Endometrial microvascular endothelial cells (primary cell): ENCODE measurements at regions not wholly inside any gene's neighbourhood (a gene's known extent, or its start where the extent isn't known, plus 50 kb on each side); places are given as distances from the start of the nearest gene placed in this dataset.
"Not testable (repeated sequence)": the region's sequence is repeated elsewhere in the genome, so short reads cannot be mapped to it uniquely, and the experiment has no call there.

Experiments used
- in situ Hi-C: cut with HindIII; loops from 2 replicates; pipeline ENCODE4 v1.10.0; 2017; ENCODE audit warnings: low sequenced_read_pairs, low pct_unique_long_range_greater_than_20kb; ENCODE audit errors: inconsistent ontology term

- in situ Hi-C loops = no loop called here
These were observed 168.7 kb downstream of the ENC1 start for GRCh38 chr5:74471875-74472274.

- in situ Hi-C loops = no loop called here
These were observed 171.1 kb downstream of the ENC1 start for GRCh38 chr5:74469234-74469994.

DNA sequence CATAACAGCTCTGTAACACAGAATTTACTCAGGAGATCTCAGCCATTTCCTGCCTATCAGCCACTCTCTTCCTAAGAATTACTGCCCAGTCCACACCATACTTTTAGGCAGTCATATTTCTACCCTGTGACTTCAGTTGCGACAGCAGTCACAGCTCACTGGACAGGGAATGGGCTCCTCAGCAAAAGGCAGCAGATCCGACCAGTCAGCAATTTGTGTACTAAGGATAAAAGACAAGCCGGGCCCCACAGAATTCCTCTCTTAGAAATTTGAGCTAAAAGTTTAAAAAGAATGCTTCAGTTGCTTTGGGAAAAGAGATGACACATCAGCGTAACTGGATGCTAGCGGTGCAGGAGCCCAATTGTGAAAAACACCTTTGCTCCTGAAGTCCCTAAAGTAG, 172.1 kb downstream of the ENC1 start:
- in situ Hi-C loops = no loop called here

DNA sequence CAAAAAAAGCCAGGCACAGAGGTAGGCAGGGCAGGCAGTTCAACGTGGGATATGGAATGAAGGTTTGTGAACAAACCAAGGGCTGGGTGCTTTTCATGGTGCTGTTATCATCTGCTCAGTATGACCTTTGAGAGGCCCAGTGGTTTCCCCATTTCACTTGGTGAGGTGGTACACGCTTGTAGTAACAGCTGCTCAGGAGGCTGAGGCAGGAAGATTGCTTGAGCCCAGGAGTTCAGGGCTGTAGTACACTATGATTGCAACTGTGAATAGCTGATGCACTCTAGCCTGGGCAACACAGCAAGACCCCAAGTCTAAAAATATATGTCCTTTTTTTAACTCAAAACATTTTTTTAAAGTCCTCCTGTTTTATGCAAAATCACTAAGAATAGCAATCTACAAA, 174.8 kb downstream of the ENC1 start:
- in situ Hi-C loops = no loop called here

DNA sequence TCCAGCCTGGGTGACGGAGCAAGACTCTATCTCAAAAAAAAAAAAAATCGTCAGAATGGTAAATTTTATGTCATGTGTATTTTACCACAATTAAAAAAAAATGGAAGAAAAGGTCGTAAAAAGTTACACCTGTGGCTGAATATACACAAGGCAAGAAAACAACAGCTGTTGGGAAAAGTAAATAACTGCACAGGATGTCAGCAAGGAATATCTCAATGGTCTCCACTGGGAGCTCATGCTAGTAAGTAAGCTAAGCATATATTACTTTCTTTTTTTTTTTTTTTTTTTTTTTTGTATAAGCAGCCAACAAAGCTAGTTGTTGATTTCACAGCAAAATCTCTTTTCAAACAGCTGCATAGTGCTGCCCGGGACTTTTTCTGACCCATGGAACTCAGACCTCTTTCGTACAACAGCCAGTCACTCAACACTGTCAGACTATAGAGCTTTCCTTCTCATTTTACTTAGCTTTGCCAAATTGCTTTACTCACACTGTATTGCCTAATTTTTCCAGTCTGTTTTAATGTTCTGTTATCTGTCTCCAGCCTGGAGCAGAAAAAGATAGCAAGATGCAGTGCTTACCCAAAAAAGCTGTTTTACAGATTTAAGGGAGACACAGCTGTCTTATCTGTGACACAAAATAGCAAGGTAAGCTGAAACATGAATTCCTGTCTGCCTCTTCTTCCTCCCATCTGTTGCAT, 175.9 kb downstream of the ENC1 start:
- in situ Hi-C loops = no loop called here

GRCh38 chr5:74462356-74462755, 178.2 kb downstream of the ENC1 start:
- in situ Hi-C loops = no loop called here

DNA sequence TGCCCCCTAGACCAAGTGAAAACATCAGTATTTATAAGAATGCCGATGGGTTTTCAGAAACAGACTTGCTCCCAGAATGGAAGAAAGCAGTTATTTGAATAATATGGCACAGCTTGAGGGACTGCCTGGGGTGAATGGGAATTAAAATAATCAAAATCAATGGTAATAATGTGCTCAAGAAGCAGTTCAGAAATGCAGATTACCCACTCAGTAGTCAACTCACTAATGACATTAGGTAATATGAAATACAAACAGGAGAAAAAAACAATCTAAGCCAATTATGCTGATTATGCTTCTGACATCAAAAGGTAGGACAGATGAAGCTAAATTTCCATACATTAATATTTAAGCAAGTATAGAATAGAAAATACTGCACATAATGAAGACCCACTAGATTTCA, 179.3 kb downstream of the ENC1 start:
- in situ Hi-C loops = no loop called here

DNA sequence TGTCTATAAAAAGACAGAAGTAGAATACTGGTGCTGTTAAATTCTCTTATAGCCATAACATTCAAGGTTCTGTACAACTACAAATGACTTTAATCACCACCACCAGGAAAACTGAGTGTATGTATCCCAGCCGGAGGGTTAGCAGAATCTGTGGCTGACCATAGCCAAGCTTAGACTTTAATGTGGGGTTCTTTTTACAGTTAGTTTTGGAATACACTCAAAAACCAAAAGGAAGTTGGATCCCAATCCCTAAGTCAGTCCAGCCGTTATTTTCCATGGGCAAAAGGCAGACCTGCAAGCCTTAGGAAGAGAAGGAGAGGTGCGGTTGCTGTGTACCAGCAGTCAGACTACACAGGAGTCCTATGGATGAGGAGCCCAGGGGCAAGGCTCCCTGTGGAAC, 179.8 kb downstream of the ENC1 start:
- in situ Hi-C loops = no loop called here

GRCh38 chr5:74459984-74460383, 180.5 kb downstream of the ENC1 start:
- in situ Hi-C loops = no loop called here

DNA sequence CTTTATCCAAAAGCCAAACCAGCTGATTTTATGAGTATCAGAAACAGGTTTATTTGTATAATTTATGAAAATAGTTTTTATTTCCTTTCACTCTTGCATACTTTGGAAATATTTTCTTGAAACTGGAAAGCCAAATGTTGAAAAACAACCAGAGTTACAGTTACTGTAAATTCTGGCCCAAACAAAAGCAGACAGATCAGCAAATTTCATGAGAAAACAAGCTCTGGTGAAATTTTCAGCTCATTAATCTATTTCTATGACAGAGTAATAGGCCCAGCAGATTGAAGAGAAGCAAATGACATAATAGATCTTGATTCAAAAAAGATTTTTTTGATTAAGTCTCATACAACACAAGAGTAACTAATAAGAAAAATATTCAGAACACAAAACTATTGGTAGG, 182.7 kb downstream of the ENC1 start:
- in situ Hi-C loops = no loop called here

DNA sequence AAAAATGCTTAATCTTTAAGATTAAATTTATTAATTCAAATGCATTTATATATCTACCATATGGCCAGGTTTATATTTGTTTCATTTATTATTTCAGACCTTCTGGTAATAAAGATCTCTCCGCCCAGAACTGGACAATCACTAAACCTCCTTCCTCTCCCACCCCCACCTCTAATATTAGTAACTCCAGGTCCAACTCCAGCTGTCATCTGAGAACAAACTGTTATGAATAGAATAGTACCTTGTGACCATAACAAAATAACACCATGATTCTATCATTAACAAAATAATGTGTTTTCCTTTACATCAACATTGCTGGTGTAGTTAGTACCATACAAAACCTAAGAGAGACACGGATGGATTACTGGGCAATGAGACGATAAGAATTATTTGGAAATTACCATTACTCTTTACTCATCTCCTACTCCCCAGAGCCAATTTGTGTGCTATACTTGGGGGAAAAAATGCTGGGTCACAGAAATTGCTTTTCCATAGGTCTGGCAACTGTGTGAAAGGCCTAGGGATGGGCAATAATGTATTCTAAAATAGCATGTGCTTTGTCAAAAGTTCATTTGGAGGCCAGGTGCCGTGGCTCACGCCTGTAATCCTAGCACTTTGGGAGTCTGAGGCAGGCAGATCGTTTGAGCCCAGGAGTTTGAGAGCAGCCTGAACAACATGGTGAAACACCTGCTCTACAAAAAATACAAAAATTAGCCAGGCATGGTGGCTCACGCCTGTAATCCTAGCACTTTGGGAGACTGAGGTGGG, 186.1 kb downstream of the ENC1 start:
- in situ Hi-C loops = no loop called here

DNA sequence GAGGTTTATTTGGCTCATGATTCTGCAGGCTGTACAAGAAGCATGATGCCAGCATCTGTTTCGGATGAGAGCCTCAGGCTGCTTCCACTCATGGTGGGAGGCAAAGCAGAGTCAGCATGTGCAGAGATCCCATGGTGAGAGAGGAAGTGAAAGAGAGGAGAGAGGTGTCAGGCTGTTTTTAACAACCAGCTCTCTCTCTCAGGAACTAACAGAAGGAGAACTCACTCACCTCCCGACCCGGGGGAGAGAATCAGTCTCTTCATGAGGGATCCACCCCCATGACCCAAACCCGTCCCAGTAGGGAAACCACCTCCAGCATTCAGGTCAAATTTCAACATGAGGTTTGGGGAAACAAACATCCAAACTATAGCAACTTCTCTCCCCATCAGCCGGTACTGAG, 187.7 kb downstream of the ENC1 start:
- in situ Hi-C loops = no loop called here

DNA sequence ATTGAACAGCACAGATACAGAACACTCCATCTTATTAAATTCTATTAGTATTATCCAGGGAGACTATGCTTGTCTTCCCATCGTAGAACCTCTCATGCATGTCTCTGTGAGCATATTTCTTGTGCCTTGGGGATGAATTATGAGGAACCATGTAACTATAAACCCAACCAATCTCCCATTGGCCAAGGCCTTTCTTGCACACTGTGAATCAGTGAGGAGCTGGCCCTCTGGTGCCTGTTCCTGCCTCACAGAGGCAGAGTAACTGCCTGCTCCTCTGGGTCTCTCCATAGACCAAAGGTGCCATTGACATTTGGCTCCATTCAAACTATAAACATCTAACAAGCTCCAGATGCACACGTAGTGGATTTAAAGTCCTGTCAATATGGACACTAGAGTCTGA, 190.4 kb downstream of the ENC1 start:
- in situ Hi-C loops = no loop called here

- in situ Hi-C loops = no loop called here
These were observed 193.7 kb downstream of the ENC1 start for GRCh38 chr5:74446725-74447241.

- in situ Hi-C loops = no loop called here
These were observed 198.1 kb downstream of the ENC1 start for GRCh38 chr5:74442466-74442865.

DNA sequence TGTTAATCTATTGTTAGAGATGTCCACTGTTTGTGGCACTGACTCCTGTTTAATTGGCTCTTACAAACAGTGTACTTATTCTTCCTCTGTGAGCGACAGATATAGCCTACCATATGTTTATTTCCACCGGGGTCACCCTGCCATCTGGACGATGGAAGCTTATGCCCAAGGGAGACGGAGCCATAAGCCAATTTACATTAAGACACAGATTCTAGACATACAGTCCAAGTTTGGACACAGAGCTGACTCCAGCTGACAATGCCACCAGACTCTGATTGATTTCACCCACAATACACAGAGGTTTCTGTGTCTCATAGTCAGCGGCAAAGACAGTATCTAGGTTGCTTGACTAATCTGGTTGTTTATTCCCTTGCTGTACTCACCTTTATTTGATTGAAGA, 198.9 kb downstream of the ENC1 start:
- in situ Hi-C loops = no loop called here

DNA sequence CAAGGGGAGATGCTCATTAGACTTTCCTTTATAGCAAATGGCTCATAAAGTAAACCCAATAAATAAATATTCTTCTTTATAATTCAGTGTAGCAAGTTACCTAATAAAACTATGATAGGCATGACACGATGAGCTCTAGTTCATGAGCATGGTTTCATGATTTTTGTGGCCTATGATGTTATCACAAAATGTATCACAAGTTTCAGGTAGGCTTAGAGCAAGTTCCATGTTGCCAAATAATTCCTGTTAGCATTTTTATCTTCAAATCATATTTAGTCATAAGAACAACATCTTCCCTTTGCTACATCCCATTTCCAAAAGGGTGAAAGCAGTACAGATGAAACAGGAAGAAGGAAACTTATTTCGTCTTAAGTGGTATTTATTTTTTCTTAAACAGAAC, 200.2 kb downstream of the ENC1 start:
- in situ Hi-C loops = no loop called here

DNA sequence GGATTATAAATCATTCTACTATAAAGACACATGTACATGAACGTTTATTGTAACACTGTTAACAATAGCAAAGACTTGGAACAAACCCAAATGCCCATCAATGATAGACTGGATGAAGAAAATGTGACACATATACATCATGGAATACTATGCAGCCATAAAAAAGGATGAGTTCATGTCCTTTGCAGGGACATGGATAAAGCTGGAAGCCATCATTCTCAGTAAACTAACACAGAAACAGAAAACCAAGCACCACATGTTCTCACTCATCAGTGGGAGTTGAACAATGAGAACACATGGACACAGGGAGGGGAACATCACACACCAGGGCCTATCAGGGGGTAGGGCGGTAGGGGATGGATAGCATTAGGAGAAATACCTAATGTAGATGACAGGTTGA, 202.7 kb downstream of the ENC1 start:
- in situ Hi-C loops = not testable (repeated sequence)

DNA sequence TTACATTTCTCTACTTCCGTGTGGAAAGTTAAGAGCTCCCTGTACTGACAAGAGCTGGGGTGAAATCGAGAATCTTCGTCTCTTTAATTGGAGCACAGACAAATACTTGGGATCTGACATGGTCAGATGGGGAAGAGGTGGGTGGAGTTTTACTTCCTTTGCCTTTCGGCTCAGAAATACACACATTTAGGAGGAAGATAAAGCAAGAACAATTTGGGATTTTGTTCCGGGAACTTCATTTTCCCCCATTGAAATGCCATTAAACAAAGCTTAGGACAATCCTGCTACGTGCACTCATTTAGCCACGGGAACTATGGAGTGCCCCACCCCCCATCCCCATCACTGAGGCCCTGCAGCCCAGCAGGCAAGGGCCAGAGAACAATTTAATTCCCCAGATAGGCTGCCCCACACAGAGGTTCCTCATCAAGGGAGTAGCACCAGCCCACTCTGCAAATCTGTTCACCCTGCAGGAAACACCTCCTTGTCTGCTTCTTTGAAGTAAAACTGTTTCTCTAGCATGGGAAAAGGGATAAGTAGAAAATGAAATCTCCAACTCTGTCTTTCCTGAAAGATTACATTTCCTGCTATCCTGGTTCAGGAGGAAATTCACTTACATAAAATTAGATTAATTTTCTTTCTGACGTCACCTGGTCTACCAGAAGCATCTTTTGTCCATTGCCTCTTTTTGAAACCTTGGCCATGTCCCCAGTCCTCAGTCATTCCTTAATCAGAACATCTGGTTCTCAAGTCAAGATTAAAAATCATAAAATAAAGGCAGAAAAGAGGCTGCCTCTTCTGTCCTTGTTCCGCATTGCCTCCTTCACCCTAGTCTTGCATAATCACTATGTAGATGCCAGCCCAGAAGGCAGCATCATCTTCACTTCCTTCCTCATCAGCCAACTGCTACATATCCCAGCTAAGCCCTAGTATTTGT, 206.4 kb downstream of the ENC1 start:
- in situ Hi-C loops = no loop called here
